Activated CD4-positive, alpha-beta memory T cell treated with anti-CD3 and anti-CD28 coated beads, Interleukin-2, amount 10 ng/mL, durations not matched to agents 7 days and 5 days (primary cell): ENCODE measurements at regions not wholly inside any gene's neighbourhood (a gene's known extent, or its start where the extent isn't known, plus 50 kb on each side); places are given as distances from the start of the nearest gene placed in this dataset.

Experiments
- CTCF ChIA-PET: fragments of 350-600 bp; sonication (Branson Sonifier 250); formaldehyde crosslinking; loops from one replicate; lab custom pipeline; 2021; ENCODE audit warnings: antibody characterized with exemption, inconsistent platforms; lab: Charles Lee
- POLR2A ChIA-PET: fragments of 350-600 bp; sonication (Branson Sonifier 250); formaldehyde crosslinking; loops from one replicate; lab custom pipeline; 2021; ENCODE audit warnings: antibody characterized with exemption; lab: Charles Lee
- DNase-seq: peaks from one replicate; pipeline ENCODE4 v3.0.0-alpha.2; 2020
- H3K27ac Mint-ChIP-seq: one replicate; pipeline ENCODE4 v1.8.0; 2021; ENCODE audit warnings: mild to moderate bottlenecking, mixed read lengths
- H3K27me3 Mint-ChIP-seq: one replicate; pipeline ENCODE4 v1.8.0; 2021; ENCODE audit warnings: mixed read lengths
- H3K36me3 Mint-ChIP-seq: one replicate; pipeline ENCODE4 v1.8.0; 2021; ENCODE audit warnings: low read depth, mixed read lengths
- H3K4me1 Mint-ChIP-seq: one replicate; pipeline ENCODE4 v1.8.0; 2021; ENCODE audit warnings: mixed read lengths
- H3K4me3 Mint-ChIP-seq: one replicate; pipeline ENCODE4 v1.8.0; 2021; ENCODE audit warnings: mild to moderate bottlenecking, mixed read lengths
- H3K9me3 Mint-ChIP-seq: one replicate; pipeline ENCODE4 v1.8.0; 2021; ENCODE audit warnings: mixed read lengths

DNA sequence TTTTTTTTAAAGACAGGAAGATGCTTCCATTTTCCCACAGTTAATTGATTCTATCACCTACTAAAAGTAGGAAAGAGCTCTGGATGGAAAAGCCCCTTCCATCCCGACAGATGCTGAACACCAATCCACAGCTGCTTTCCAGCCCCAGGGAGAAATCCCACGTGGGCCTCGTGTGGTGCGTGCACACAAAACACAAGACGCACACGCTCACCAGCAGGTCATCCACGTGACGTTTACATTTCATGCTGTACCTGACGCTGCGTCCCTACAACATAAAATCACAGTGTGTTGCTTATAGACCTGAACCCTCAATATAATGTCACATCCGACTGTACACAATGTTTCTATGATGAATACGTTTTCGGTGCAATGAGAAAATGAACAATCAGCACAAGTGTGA is 50.2 kb upstream of the DACT2 start:
- CTCF ChIA-PET: interaction anchor here (0.9 to 2.7 kb wide), 6 partner anchors 14 to 514 kb away, joined by 3 to 8 read pairs (median 4); no protein-coding TSS in a partner anchor
- no peak overlapping the region for H3K4me3 Mint-ChIP-seq
- POLR2A ChIA-PET: no interaction called here
- peaks cover 5% of the 10 kb centered on the region for H3K27me3 Mint-ChIP-seq
- no peak overlapping the region for H3K27ac Mint-ChIP-seq
- no peaks in the 10 kb centered on the region for H3K36me3 Mint-ChIP-seq
- peaks cover 5% of the 10 kb centered on the region for H3K4me1 Mint-ChIP-seq
- H3K9me3 Mint-ChIP-seq: no peaks in the 10 kb centered on the region
- DNase-seq: no peak

DNA sequence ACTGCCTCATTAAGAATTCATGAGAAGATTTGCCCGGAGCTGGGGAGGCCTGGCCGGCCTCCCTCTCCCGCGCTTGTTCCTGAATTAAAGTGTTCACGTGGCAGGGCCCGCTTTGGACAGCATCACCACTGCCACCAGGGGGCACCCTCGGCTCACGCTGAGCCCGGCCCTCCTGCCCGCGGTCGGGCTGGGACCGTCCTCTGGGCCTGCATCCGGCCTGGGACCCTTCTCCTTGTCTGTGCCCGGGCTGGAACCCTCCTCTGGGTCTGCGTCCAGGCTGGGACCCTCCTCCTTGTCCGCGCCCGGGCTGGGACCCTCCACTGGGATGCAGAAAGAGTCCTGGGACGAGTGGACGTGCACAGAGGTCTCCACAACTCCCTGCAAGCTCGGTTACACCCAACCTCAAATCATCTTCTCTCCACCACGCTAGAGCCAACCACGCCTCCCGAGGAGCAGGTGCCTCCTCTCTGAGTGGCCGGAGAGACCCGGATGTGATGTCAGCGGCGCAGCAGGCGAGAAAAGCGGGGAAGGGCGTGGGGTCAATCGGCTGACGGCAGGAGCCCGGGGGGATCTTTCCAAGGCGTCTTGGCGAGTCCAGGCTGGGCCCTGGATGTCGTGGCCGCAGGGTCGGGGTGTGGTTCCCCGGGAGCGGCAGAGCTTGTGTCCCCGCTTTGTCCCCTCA is 50.9 kb upstream of the DACT2 start:
- Mint-ChIP-seq H3K27me3 (peaks cover 5% of the 10 kb centered on the region), H3K9me3 (no peaks in the 10 kb centered on the region)
- POLR2A ChIA-PET: no interaction called here

DNA sequence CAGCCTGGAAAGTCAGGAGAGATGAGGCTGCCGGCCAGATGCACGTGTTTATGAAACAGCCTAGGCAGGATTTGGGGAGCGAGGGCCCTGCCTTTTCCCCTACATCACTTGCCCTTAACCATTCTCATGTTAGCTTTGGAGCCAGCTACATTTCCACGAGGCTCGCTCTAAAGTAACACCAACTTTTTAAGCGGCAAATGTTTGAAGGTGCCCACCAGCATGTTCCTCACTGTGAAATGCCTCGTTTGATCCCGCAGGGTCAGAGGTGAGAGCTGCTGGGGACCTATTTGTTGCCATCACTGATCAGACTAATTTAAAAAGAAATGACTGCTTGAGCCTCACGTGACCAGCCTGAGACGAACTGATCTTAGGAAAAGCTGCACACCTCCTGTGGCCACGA is 51.6 kb upstream of the DACT2 start:
- ChIA-PET POLR2A (no interaction called here), CTCF (interaction anchor here (2.7 kb wide), 1 partner anchor 512 kb away, joined by 8 read pairs; no protein-coding TSS in a partner anchor)
- no peak for DNase-seq
- H3K9me3 Mint-ChIP-seq: no peaks in the 10 kb centered on the region
- no peak overlapping the region for H3K4me3 Mint-ChIP-seq
- no peaks in the 10 kb centered on the region for H3K36me3 Mint-ChIP-seq
- H3K27me3 Mint-ChIP-seq: peaks cover 5% of the 10 kb centered on the region
- H3K27ac Mint-ChIP-seq: no peak overlapping the region
- H3K4me1 Mint-ChIP-seq: peaks cover 5% of the 10 kb centered on the region

More for the DNA sequence above, 50.9 kb upstream of the DACT2 start:
- DNase-seq: peak; percentile 60
- no peaks in the 10 kb centered on the region for H3K36me3 Mint-ChIP-seq
- no peak overlapping the region for H3K4me3 Mint-ChIP-seq
- peaks cover 5% of the 10 kb centered on the region for H3K4me1 Mint-ChIP-seq
- H3K27ac Mint-ChIP-seq: no peak overlapping the region
- CTCF ChIA-PET: interaction anchor here (1.0 to 2.7 kb wide), 5 partner anchors 15 to 513 kb away, joined by 3 to 8 read pairs (median 5); no protein-coding TSS in a partner anchor

DNA sequence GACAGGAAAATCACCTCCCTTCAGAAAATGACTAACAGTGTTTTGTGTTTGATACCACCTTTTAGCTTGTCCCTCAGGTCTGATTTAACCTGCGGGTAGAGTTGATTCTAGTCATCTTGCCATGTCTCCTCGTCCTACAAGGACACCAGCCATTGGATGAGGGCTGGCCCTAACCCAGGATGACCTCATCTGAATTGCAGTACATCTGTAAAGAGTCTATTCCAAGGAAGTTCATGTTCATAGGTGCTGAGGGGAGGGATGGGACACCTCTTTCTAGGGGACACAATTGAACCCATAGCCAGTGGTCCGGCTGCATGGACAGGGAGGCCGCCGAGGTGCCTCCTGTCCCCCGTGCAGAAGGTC is 52.0 kb upstream of the DACT2 start:
- Mint-ChIP-seq H3K4me3 (no peak overlapping the region), H3K36me3 (no peaks in the 10 kb centered on the region), H3K27ac (no peak overlapping the region), H3K9me3 (no peaks in the 10 kb centered on the region), H3K27me3 (peaks cover 5% of the 10 kb centered on the region), H3K4me1 (peaks cover 5% of the 10 kb centered on the region)
- ChIA-PET POLR2A (no interaction called here), CTCF (interaction anchor here (2.7 kb wide), 1 partner anchor 512 kb away, joined by 8 read pairs; no protein-coding TSS in a partner anchor)
- no peak for DNase-seq

DNA sequence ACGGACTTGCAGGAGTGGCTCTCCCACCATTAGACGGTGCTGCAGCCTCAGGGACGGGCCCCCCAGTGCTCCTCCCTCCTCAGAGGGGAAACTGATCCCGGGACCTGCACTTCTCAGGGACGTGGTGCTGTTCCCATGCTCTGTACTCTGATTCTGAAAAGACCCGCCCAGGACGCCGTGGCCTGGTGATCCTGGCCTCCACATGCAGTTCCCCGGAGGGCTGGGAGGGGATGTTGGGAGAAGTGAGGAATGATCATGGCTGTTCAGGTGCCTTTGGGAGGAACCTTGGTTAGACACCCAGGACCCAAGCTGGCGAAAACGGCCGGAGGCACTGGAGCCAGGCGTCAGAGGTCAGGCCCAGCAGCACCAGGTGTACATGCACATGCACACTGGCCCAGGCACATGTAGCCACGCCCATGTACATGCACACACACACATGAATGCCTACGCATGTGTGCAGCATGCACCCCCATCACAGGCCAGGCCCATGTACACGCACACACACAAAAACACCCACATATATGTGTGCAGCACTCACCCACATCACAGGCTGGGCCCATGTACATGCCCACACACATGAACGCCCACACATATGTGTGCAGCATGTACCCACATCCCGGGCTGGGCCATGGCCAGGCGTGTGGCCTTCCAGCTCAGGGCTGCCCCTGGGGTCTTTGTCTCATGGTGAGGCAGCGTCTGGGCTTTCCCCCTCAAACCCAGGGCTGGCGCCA is 52.6 kb upstream of the DACT2 start:
- H3K27ac Mint-ChIP-seq: no peak overlapping the region
- POLR2A ChIA-PET: no interaction called here
- H3K36me3 Mint-ChIP-seq: no peaks in the 10 kb centered on the region
- no peaks in the 10 kb centered on the region for H3K9me3 Mint-ChIP-seq
- H3K4me3 Mint-ChIP-seq: no peak overlapping the region
- CTCF ChIA-PET: no interaction called here
- peaks cover 5% of the 10 kb centered on the region for H3K4me1 Mint-ChIP-seq
- H3K27me3 Mint-ChIP-seq: peaks cover 5% of the 10 kb centered on the region
- no peak for DNase-seq

DNA sequence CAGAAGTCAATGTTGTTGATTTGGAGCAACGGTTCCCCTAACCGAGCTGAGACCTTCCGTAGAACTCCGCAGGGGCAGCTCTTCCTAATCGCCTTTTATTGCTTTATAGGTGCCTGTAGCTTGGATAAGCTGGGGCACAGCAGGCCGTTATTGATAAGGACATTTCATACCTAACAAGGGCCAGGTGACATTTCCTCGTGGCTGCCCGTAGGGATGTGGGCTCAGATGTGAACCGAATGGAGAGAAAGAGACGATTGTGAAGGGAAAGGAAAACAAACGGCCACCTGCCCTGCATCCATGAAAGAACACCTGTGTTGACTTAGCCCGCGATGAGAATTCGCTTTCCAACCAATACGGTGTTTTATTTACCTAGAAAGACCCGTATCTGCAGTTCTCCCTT is 53.3 kb upstream of the DACT2 start:
- Mint-ChIP-seq H3K4me3 (no peak overlapping the region), H3K4me1 (peaks cover 2% of the 10 kb centered on the region), H3K27me3 (peaks cover 2% of the 10 kb centered on the region), H3K27ac (no peak overlapping the region), H3K36me3 (no peaks in the 10 kb centered on the region), H3K9me3 (peaks cover 6% of the 10 kb centered on the region)
- no peak for DNase-seq
- POLR2A ChIA-PET: no interaction called here
- CTCF ChIA-PET: no interaction called here

DNA sequence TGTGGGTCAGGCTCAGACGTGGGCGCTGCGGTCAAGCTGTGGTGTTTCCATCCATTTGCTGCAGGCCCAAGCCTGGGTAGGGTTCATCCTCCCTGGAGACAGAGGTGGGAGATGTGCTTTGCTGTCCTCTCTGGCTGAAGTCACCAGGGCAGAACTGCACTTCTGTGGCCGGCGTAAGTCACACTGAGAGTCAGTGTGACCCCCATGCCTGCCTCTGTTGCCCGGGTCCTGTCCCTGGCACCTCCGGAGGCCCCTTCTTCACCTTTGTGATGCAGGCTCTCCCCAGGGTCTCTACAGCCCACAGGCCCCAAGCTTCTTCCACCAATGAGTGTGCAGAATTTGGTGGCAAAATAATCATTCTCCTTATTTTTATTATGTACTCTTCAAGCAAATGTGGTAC is 53.8 kb upstream of the DACT2 start:
- CTCF ChIA-PET: no interaction called here
- H3K4me3 Mint-ChIP-seq: no peak overlapping the region
- DNase-seq: no peak

DNA sequence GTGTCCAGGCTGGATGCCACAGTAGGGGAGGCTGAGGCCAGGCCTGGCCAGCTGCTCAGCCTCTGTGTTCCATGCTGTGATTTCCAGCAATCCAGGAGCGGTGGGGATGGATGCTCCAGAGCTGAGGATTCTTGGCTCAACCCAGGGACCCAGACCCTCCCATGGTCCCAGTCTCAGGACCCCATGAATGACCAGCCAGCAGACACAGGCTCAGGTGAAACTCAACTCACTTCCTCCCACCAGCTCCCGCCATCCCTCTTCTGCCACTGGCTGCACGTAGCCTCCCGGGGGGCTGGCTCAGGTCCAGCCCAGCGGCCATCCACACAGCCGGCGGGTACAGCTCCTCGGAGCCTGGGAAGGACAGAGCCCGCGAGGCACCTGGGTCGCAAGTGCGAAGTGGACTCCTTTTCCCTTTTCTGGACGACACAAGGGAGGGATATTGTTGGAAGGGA is 54.5 kb upstream of the DACT2 start:
- no peak for DNase-seq
- ChIA-PET CTCF (interaction anchor here (0.6 kb wide), 1 partner anchor 518 kb away, joined by 4 read pairs; no protein-coding TSS in a partner anchor), POLR2A (no interaction called here)
- Mint-ChIP-seq H3K4me1 (peaks cover 2% of the 10 kb centered on the region), H3K9me3 (peaks cover 7% of the 10 kb centered on the region), H3K27me3 (peaks cover 2% of the 10 kb centered on the region), H3K4me3 (no peak overlapping the region), H3K27ac (no peak overlapping the region), H3K36me3 (no peaks in the 10 kb centered on the region)

More for the DNA sequence above, 53.8 kb upstream of the DACT2 start:
- POLR2A ChIA-PET: no interaction called here
- Mint-ChIP-seq H3K27me3 (peaks cover 2% of the 10 kb centered on the region), H3K9me3 (peaks cover 7% of the 10 kb centered on the region), H3K36me3 (no peaks in the 10 kb centered on the region), H3K27ac (no peak overlapping the region), H3K4me1 (peaks cover 2% of the 10 kb centered on the region)

DNA sequence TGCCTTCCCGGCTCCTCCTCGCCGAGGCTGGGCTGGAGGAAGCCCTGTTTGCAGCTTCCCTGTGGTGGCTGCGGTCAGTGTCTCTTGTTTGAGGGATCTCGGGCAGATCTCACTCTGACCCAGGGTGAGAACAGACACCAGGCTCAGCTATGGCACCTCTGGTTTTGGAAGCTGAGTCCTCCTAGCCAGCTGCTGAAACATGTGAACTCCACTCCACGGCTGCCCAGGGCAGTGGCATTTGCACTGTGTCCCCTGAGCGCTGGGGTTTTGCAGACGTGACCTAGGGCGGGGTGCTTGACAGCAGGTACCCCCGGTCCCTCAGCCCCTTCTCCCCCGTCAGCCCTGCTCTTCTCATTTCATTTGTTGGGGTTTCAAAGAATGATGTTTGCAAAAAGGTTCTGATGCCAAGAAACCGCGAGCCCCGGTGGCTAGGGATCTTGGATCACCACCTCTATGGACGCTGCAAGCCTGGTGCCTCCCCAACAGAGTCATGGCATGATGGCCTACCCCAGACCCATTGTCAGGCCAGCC is 55.0 kb upstream of the DACT2 start:
- no peak for DNase-seq
- CTCF ChIA-PET: interaction anchor here (0.6 kb wide), 1 partner anchor 517 kb away, joined by 4 read pairs; no protein-coding TSS in a partner anchor
- H3K27ac Mint-ChIP-seq: no peak overlapping the region
- POLR2A ChIA-PET: no interaction called here
- H3K9me3 Mint-ChIP-seq: peaks cover 7% of the 10 kb centered on the region
- H3K4me3 Mint-ChIP-seq: no peak overlapping the region
- peaks cover 2% of the 10 kb centered on the region for H3K27me3 Mint-ChIP-seq
- peaks cover 2% of the 10 kb centered on the region for H3K4me1 Mint-ChIP-seq
- H3K36me3 Mint-ChIP-seq: no peaks in the 10 kb centered on the region

DNA sequence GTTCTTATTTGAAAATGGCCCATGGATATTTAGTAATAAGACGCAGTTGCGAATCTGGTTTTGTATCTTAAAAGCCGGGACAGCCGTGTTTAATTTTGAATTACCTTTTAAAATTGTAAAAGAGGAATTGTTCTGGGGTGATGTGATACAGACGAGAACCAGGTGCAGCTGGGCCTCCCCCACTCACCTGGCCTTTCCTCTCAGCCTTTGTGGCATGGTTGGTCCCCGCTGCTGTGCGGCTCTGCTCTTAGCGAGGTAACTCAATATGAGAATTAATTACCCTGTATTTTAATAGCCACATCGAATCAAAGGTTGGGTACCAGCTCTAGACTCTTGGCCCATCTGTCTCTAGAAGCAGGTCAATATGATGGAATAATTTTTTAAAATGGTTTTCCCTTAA is 56.5 kb upstream of the DACT2 start:
- Mint-ChIP-seq H3K36me3 (no peaks in the 10 kb centered on the region), H3K9me3 (peaks cover 7% of the 10 kb centered on the region), H3K4me1 (no peaks in the 10 kb centered on the region), H3K27me3 (no peaks in the 10 kb centered on the region), H3K4me3 (no peak overlapping the region), H3K27ac (no peak overlapping the region)
- CTCF ChIA-PET: no interaction called here
- DNase-seq: no peak
- POLR2A ChIA-PET: no interaction called here

DNA sequence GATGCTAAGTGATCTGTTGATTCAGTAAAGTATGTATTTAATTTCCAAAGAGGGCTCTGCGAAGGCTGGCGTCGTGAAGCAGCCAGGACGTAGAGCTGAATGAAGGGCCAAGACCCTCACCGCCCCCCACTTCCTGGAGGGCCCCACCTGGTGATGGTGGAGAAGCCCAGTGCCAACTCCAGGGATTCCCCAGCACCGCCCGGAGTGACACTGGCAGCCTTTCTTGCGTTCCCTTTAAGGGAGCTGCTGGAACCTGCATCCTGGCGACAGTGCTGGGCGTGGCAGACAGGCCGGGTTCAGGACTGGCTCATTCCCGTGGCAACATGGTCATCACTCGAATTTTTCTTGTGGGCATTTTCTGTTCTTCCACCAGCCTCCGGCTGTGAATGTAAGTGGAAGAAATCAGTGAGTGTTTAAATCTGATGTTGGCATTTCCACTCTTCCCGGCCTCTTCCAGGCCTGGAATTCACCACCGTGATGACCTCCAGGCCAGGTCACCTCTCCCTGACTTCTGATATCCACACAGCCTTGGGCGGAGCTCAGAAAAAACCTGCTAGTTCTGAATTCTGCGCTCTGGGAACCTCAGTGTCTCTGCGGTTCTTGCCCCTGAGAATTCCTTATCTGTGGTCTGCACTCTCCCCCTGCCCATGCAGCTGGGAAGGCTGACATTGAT is 57.4 kb upstream of the DACT2 start:
- no peaks in the 10 kb centered on the region for H3K36me3 Mint-ChIP-seq
- no peak for DNase-seq
- no peak overlapping the region for H3K4me3 Mint-ChIP-seq
- H3K27ac Mint-ChIP-seq: no peak overlapping the region
- ChIA-PET CTCF (no interaction called here), POLR2A (no interaction called here)
- no peaks in the 10 kb centered on the region for H3K4me1 Mint-ChIP-seq
- H3K9me3 Mint-ChIP-seq: peaks cover 11% of the 10 kb centered on the region
- no peaks in the 10 kb centered on the region for H3K27me3 Mint-ChIP-seq

DNA sequence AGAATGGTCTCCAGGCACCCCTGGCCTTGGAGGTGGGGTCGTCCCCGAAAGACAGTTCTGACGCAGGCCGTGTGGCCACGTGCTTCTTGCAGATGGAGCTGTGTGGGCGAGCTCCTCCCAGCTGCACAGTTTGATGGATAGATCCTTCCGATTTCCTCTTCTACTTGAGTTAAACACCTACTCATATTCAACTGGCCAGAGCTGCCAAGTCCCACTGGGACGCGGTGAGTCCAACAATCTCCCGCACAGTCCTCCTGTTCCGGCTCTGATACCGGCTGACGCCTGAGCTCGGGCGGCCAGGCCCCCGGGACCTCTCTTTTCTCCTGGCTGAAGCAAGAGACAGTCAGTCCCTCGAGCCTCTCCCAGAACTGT is 57.9 kb upstream of the DACT2 start:
- H3K36me3 Mint-ChIP-seq: no peaks in the 10 kb centered on the region
- ChIA-PET POLR2A (no interaction called here), CTCF (no interaction called here)
- H3K9me3 Mint-ChIP-seq: peaks cover 11% of the 10 kb centered on the region
- H3K4me3 Mint-ChIP-seq: no peak overlapping the region
- no peak for DNase-seq
- H3K27me3 Mint-ChIP-seq: no peaks in the 10 kb centered on the region
- no peak overlapping the region for H3K27ac Mint-ChIP-seq
- H3K4me1 Mint-ChIP-seq: no peaks in the 10 kb centered on the region
